Effector memory CD8-positive, alpha-beta T cell (primary cell): ENCODE measurements at regions not wholly inside any gene's neighbourhood (a gene's known extent, or its start where the extent isn't known, plus 50 kb on each side); places are given as distances from the start of the nearest gene placed in this dataset.

Source experiments
- ATAC-seq: fragments of 150-1000 bp; cut with Tn5 transposase; replicated peaks from 2 replicates; pipeline ENCODE4 v1.10.0; 2021; ENCODE audit warnings: mild to moderate bottlenecking, moderate library complexity
- DNase-seq, 3 experiments: peaks; one replicate each; pipeline ENCODE4 v3.0.0; 2021
- H3K27ac Mint-ChIP-seq, 2 donors: one replicate each; pipeline ENCODE4 v1.8.0; 2022; ENCODE audit warnings: mild to moderate bottlenecking in 2 of 2, mixed read lengths in 2 of 2, moderate library complexity in 2 of 2
- H3K27me3 Mint-ChIP-seq, 2 donors: one replicate each; pipeline ENCODE4 v1.8.0; 2022; ENCODE audit warnings: mixed read lengths in 2 of 2
- H3K36me3 Mint-ChIP-seq: one replicate; pipeline ENCODE4 v1.8.0; 2022; ENCODE audit warnings: mild to moderate bottlenecking, moderate library complexity, mixed read lengths; ENCODE audit not compliant: insufficient read depth
- H3K4me1 Mint-ChIP-seq, 2 donors: one replicate each; pipeline ENCODE4 v1.8.0; 2022; ENCODE audit warnings: low read depth in 2 of 2, mixed read lengths in 2 of 2
- H3K4me3 Mint-ChIP-seq, 2 donors: one replicate each; pipeline ENCODE4 v1.8.0; 2022; ENCODE audit warnings: mild to moderate bottlenecking in 2 of 2, mixed read lengths in 2 of 2, moderate library complexity in 2 of 2
- H3K9me3 Mint-ChIP-seq, 2 donors: one replicate each; pipeline ENCODE4 v1.8.0; 2022; ENCODE audit warnings: mixed read lengths in 2 of 2

- Mint-ChIP-seq H3K36me3 (peaks cover 4% of the 10 kb centered on the region), H3K4me3 (no peak overlapping the region), H3K9me3 (no peaks in the 10 kb centered on the region), H3K4me1 (no peaks in the 10 kb centered on the region), H3K27me3 (peaks cover 14 to 35% of the 10 kb centered on the region in 2 donors), H3K27ac (no peak overlapping the region)
- ATAC-seq: no peak
- DNase-seq: no peak
Observed at GRCh38 chr2:128781166-128781565, 462.5 kb upstream of the HS6ST1 start.

- Mint-ChIP-seq H3K9me3 (no peaks in the 10 kb centered on the region), H3K36me3 (peaks cover 4% of the 10 kb centered on the region), H3K4me1 (no peaks in the 10 kb centered on the region)
Observed at GRCh38 chr2:128781585-128782385, 463.1 kb upstream of the HS6ST1 start.

GRCh38 chr2:128782411-128783192 is 463.9 kb upstream of the HS6ST1 start:
- H3K27me3 Mint-ChIP-seq: peaks cover 14 to 35% of the 10 kb centered on the region in 2 donors
- H3K9me3 Mint-ChIP-seq: no peaks in the 10 kb centered on the region
- peaks cover 4% of the 10 kb centered on the region for H3K36me3 Mint-ChIP-seq
- H3K4me3 Mint-ChIP-seq: no peak overlapping the region
- ATAC-seq (no peak), DNase-seq (no peak)
- no peak overlapping the region for H3K27ac Mint-ChIP-seq
- no peaks in the 10 kb centered on the region for H3K4me1 Mint-ChIP-seq

More at GRCh38 chr2:128781585-128782385, 463.1 kb upstream of the HS6ST1 start:
- no peak for ATAC-seq
- H3K4me3 Mint-ChIP-seq: no peak overlapping the region
- H3K27me3 Mint-ChIP-seq: peaks cover 14 to 35% of the 10 kb centered on the region in 2 donors
- DNase-seq: no peak
- no peak overlapping the region for H3K27ac Mint-ChIP-seq

GRCh38 chr2:128783193-128783671 is 464.6 kb upstream of the HS6ST1 start:
- Mint-ChIP-seq H3K27ac (no peak overlapping the region), H3K4me1 (no peaks in the 10 kb centered on the region), H3K9me3 (peaks cover 1 to 2% of the 10 kb centered on the region in 2 donors), H3K4me3 (no peak overlapping the region), H3K27me3 (peaks cover 14 to 35% of the 10 kb centered on the region in 2 donors), H3K36me3 (peaks cover 6% of the 10 kb centered on the region)
- DNase-seq: no peak
- no peak for ATAC-seq

GRCh38 chr2:128783896-128784295 is 465.2 kb upstream of the HS6ST1 start:
- ATAC-seq: no peak
- Mint-ChIP-seq H3K9me3 (peaks cover 7 to 9% of the 10 kb centered on the region in 2 donors), H3K27me3 (peaks cover 14 to 35% of the 10 kb centered on the region in 2 donors), H3K4me1 (no peaks in the 10 kb centered on the region), H3K4me3 (no peak overlapping the region), H3K27ac (no peak overlapping the region), H3K36me3 (peaks cover 6% of the 10 kb centered on the region)
- DNase-seq: no peak

- peaks cover 7 to 10% of the 10 kb centered on the region in 2 donors for H3K9me3 Mint-ChIP-seq
- no peak for DNase-seq
- no peak overlapping the region for H3K27ac Mint-ChIP-seq
Observed at GRCh38 chr2:128784626-128785306, 466.1 kb upstream of the HS6ST1 start.

GRCh38 chr2:128786316-128786715 is 467.6 kb upstream of the HS6ST1 start:
- H3K9me3 Mint-ChIP-seq: peaks cover 7 to 10% of the 10 kb centered on the region in 2 donors
- H3K4me3 Mint-ChIP-seq: no peak overlapping the region
- peaks cover 6% of the 10 kb centered on the region for H3K36me3 Mint-ChIP-seq
- H3K27ac Mint-ChIP-seq: no peak overlapping the region
- ATAC-seq (no peak), DNase-seq (no peak)
- no peaks in the 10 kb centered on the region for H3K4me1 Mint-ChIP-seq
- peaks cover 14 to 23% of the 10 kb centered on the region in 2 donors for H3K27me3 Mint-ChIP-seq

More at GRCh38 chr2:128784626-128785306, 466.1 kb upstream of the HS6ST1 start:
- Mint-ChIP-seq H3K4me1 (no peaks in the 10 kb centered on the region), H3K27me3 (peaks cover 14 to 35% of the 10 kb centered on the region in 2 donors), H3K4me3 (no peak overlapping the region), H3K36me3 (peaks cover 6% of the 10 kb centered on the region)
- no peak for ATAC-seq

- DNase-seq (no peak), ATAC-seq (no peak)
- Mint-ChIP-seq H3K27ac (no peak overlapping the region), H3K4me1 (no peaks in the 10 kb centered on the region), H3K36me3 (peaks cover 6% of the 10 kb centered on the region), H3K4me3 (no peak overlapping the region), H3K27me3 (peaks cover 11 to 18% of the 10 kb centered on the region in 2 donors), H3K9me3 (peaks cover 7 to 10% of the 10 kb centered on the region in 2 donors)
Observed at GRCh38 chr2:128786741-128787478, 468.2 kb upstream of the HS6ST1 start.

- H3K36me3 Mint-ChIP-seq: peaks cover 6% of the 10 kb centered on the region
- H3K27ac Mint-ChIP-seq: no peak overlapping the region
- no peaks in the 10 kb centered on the region for H3K4me1 Mint-ChIP-seq
- H3K9me3 Mint-ChIP-seq: peaks cover 7 to 10% of the 10 kb centered on the region in 2 donors
- DNase-seq (no peak), ATAC-seq (no peak)
- no peak overlapping the region for H3K4me3 Mint-ChIP-seq
- peaks cover 6 to 11% of the 10 kb centered on the region in 2 donors for H3K27me3 Mint-ChIP-seq
Observed at GRCh38 chr2:128787616-128788015, 468.9 kb upstream of the HS6ST1 start.

GRCh38 chr2:128788636-128789220 is 470.1 kb upstream of the HS6ST1 start:
- no peak for ATAC-seq
- no peak overlapping the region for H3K4me3 Mint-ChIP-seq
- peaks cover 6% of the 10 kb centered on the region for H3K36me3 Mint-ChIP-seq
- no peak overlapping the region for H3K27ac Mint-ChIP-seq
- DNase-seq: no peak
- H3K4me1 Mint-ChIP-seq: no peaks in the 10 kb centered on the region
- no peaks in the 10 kb centered on the region for H3K27me3 Mint-ChIP-seq
- H3K9me3 Mint-ChIP-seq: peaks cover 7 to 10% of the 10 kb centered on the region in 2 donors

- DNase-seq (no peak), ATAC-seq (no peak)
- Mint-ChIP-seq H3K27me3 (no peaks in the 10 kb centered on the region), H3K9me3 (peaks cover 7 to 10% of the 10 kb centered on the region in 2 donors), H3K4me3 (no peak overlapping the region), H3K4me1 (no peaks in the 10 kb centered on the region), H3K27ac (no peak overlapping the region), H3K36me3 (peaks cover 3% of the 10 kb centered on the region)
Observed at GRCh38 chr2:128789221-128789620, 470.6 kb upstream of the HS6ST1 start.

GRCh38 chr2:128789776-128790455 is 471.2 kb upstream of the HS6ST1 start:
- Mint-ChIP-seq H3K4me1 (no peaks in the 10 kb centered on the region), H3K36me3 (peaks cover 3% of the 10 kb centered on the region), H3K9me3 (peaks cover 7 to 10% of the 10 kb centered on the region in 2 donors), H3K27ac (no peak overlapping the region), H3K4me3 (no peak overlapping the region), H3K27me3 (no peaks in the 10 kb centered on the region)
- ATAC-seq (no peak), DNase-seq (no peak)
